ENCODE measurements at regions not wholly inside any gene's neighbourhood (a gene's known extent, or its start where the extent isn't known, plus 50 kb on each side); places are given as distances from the start of the nearest gene placed in this dataset.

- no peaks in the 10 kb centered on the region for H3K36me3 Mint-ChIP-seq (ENCODE audit: low read depth)
- ChIA-PET POLR2A (no interaction called here), CTCF (no interaction called here)
- H3K9me3 ChIP-seq (ENCODE audit: control insufficient read depth in 1 of 2, insufficient read depth in 1 of 2, low read length in 2 of 2) = peaks cover 0 to 18% of the 10 kb centered on the region in 2 experiments
- H3K27ac Mint-ChIP-seq = no peak overlapping the region
- H3K9me3 Mint-ChIP-seq = no peaks in the 10 kb centered on the region
- ATAC-seq (ENCODE audit: poor library complexity) (no peak), DNase-seq (no peak)
- H3K4me3 ChIP-seq (ENCODE audit: low read length) = no peak overlapping the region
- no peaks in the 10 kb centered on the region for H3K27me3 Mint-ChIP-seq
- no peak for TF ChIP-seq CTCF (IDR thresholded peaks at IDR 0.05)
- no peaks in the 10 kb centered on the region for H3K27me3 ChIP-seq (ENCODE audit: control insufficient read depth in 1 of 2, insufficient read depth in 2 of 2, low read length in 2 of 2)
- no peaks in the 10 kb centered on the region for H3K4me1 Mint-ChIP-seq (ENCODE audit: low read depth)
- intact Hi-C loops (cut with DNase I, micrococcal nuclease) = no loop called here
- H3K4me1 ChIP-seq (ENCODE audit: insufficient read depth, low read length) = no peaks in the 10 kb centered on the region
- no peak overlapping the region for H3K27ac ChIP-seq (ENCODE audit: low read depth in 1 of 2, low read length in 2 of 2)
- H3K36me3 ChIP-seq (ENCODE audit: insufficient read depth, low read length) = no peaks in the 10 kb centered on the region
- H3K4me3 Mint-ChIP-seq = no peak overlapping the region
These were observed 522.1 kb upstream of the RAB6C start for GRCh38 chr2:129457277-129457818.

- POLR2A ChIA-PET = no interaction called here
- no peak overlapping the region for H3K4me3 Mint-ChIP-seq
- intact Hi-C loops (cut with DNase I, micrococcal nuclease) = no loop called here
- ATAC-seq (ENCODE audit: poor library complexity) = no peak
- no peaks in the 10 kb centered on the region for H3K27me3 Mint-ChIP-seq
- Histone ChIP-seq H3K9me3 (ENCODE audit: control insufficient read depth in 1 of 2, insufficient read depth in 1 of 2, low read length in 2 of 2) (peaks cover 0 to 18% of the 10 kb centered on the region in 2 experiments), H3K4me3 (ENCODE audit: low read length) (no peak overlapping the region), H3K36me3 (ENCODE audit: insufficient read depth, low read length) (no peaks in the 10 kb centered on the region), H3K27ac (ENCODE audit: low read depth in 1 of 2, low read length in 2 of 2) (no peak overlapping the region), H3K4me1 (ENCODE audit: insufficient read depth, low read length) (no peaks in the 10 kb centered on the region), H3K27me3 (ENCODE audit: control insufficient read depth in 1 of 2, insufficient read depth in 2 of 2, low read length in 2 of 2) (no peaks in the 10 kb centered on the region)
- no peak for TF ChIP-seq CTCF (IDR thresholded peaks at IDR 0.05)
- CTCF ChIA-PET = no interaction called here
- no peaks in the 10 kb centered on the region for H3K36me3 Mint-ChIP-seq (ENCODE audit: low read depth)
- H3K27ac Mint-ChIP-seq = no peak overlapping the region
- H3K9me3 Mint-ChIP-seq = no peaks in the 10 kb centered on the region
- no peaks in the 10 kb centered on the region for H3K4me1 Mint-ChIP-seq (ENCODE audit: low read depth)
- no peak for DNase-seq
These were observed 521.5 kb upstream of the RAB6C start for GRCh38 chr2:129458006-129458405.

- intact Hi-C loops (cut with DNase I, micrococcal nuclease) = no loop called here
- POLR2A ChIA-PET = no interaction called here
- Histone ChIP-seq H3K4me3 (ENCODE audit: low read length) (no peak overlapping the region), H3K27ac (ENCODE audit: low read depth in 1 of 2, low read length in 2 of 2) (no peak overlapping the region), H3K9me3 (ENCODE audit: control insufficient read depth in 1 of 2, insufficient read depth in 1 of 2, low read length in 2 of 2) (peaks cover 0 to 18% of the 10 kb centered on the region in 2 experiments), H3K27me3 (ENCODE audit: control insufficient read depth in 1 of 2, insufficient read depth in 2 of 2, low read length in 2 of 2) (no peaks in the 10 kb centered on the region), H3K4me1 (ENCODE audit: insufficient read depth, low read length) (no peaks in the 10 kb centered on the region), H3K36me3 (ENCODE audit: insufficient read depth, low read length) (no peaks in the 10 kb centered on the region)
- no peaks in the 10 kb centered on the region for H3K9me3 Mint-ChIP-seq
- H3K36me3 Mint-ChIP-seq (ENCODE audit: low read depth) = no peaks in the 10 kb centered on the region
- H3K27me3 Mint-ChIP-seq = no peaks in the 10 kb centered on the region
- CTCF ChIA-PET = no interaction called here
- no peak for ATAC-seq (ENCODE audit: poor library complexity)
- no peak for DNase-seq
- H3K27ac Mint-ChIP-seq = no peak overlapping the region
- H3K4me1 Mint-ChIP-seq (ENCODE audit: low read depth) = no peaks in the 10 kb centered on the region
- H3K4me3 Mint-ChIP-seq = no peak overlapping the region
- TF ChIP-seq CTCF (IDR thresholded peaks at IDR 0.05) = no peak
These were observed 521.0 kb upstream of the RAB6C start for GRCh38 chr2:129458436-129458835.

All from CD4-positive, alpha-beta T cell (primary cell).